ENCODE measurements at regions not wholly inside any gene's neighbourhood (a gene's known extent, or its start where the extent isn't known, plus 50 kb on each side); places are given as distances from the start of the nearest gene placed in this dataset.
"Not testable (repeated sequence)": the region's sequence is repeated elsewhere in the genome, so short reads cannot be mapped to it uniquely, and the experiment has no call there.

GRCh38 chr12:33248364-33248763, 191.3 kb downstream of the SYT10 start:
- Histone ChIP-seq H3K27ac (no peak overlapping the region), H3K4me3 (no peak overlapping the region), H3K9me3 (replicated peaks) (no peaks in the 10 kb centered on the region), H3K27me3 (no peaks in the 10 kb centered on the region), H3K36me3 (no peaks in the 10 kb centered on the region), H3K4me1 (no peaks in the 10 kb centered on the region)
- no peak for DNase-seq

GRCh38 chr12:33247625-33248024, 192.0 kb downstream of the SYT10 start:
- no peaks in the 10 kb centered on the region for H3K9me3 ChIP-seq (replicated peaks)
- H3K4me1 ChIP-seq = no peaks in the 10 kb centered on the region
- no peak overlapping the region for H3K27ac ChIP-seq
- no peak for DNase-seq
- H3K36me3 ChIP-seq = no peaks in the 10 kb centered on the region
- H3K27me3 ChIP-seq = no peaks in the 10 kb centered on the region
- H3K4me3 ChIP-seq = no peak overlapping the region

GRCh38 chr12:33245434-33245833, 194.2 kb downstream of the SYT10 start:
- H3K4me3 ChIP-seq = no peak overlapping the region
- H3K36me3 ChIP-seq = no peaks in the 10 kb centered on the region
- no peaks in the 10 kb centered on the region for H3K4me1 ChIP-seq
- H3K9me3 ChIP-seq (replicated peaks) = no peaks in the 10 kb centered on the region
- no peak for DNase-seq
- no peaks in the 10 kb centered on the region for H3K27me3 ChIP-seq
- H3K27ac ChIP-seq = no peak overlapping the region

- DNase-seq = no peak
- Histone ChIP-seq H3K36me3 (no peaks in the 10 kb centered on the region), H3K27ac (no peak overlapping the region), H3K9me3 (replicated peaks) (no peaks in the 10 kb centered on the region), H3K4me1 (no peaks in the 10 kb centered on the region), H3K27me3 (no peaks in the 10 kb centered on the region), H3K4me3 (no peak overlapping the region)
These were observed 212.9 kb downstream of the SYT10 start for GRCh38 chr12:33226671-33227070.

- Histone ChIP-seq H3K4me3 (no peak overlapping the region), H3K27ac (no peak overlapping the region), H3K9me3 (replicated peaks) (no peaks in the 10 kb centered on the region), H3K4me1 (no peaks in the 10 kb centered on the region), H3K36me3 (no peaks in the 10 kb centered on the region), H3K27me3 (no peaks in the 10 kb centered on the region)
- no peak for DNase-seq
These were observed 215.7 kb downstream of the SYT10 start for GRCh38 chr12:33223956-33224355.

- DNase-seq = no peak
- H3K9me3 ChIP-seq (replicated peaks) = no peaks in the 10 kb centered on the region
- no peak overlapping the region for H3K4me3 ChIP-seq
- H3K36me3 ChIP-seq = no peaks in the 10 kb centered on the region
- H3K27me3 ChIP-seq = no peaks in the 10 kb centered on the region
- no peaks in the 10 kb centered on the region for H3K4me1 ChIP-seq
- no peak overlapping the region for H3K27ac ChIP-seq
These were observed 217.3 kb downstream of the SYT10 start for GRCh38 chr12:33222357-33222756.

- Histone ChIP-seq H3K4me3 (no peak overlapping the region), H3K27me3 (no peaks in the 10 kb centered on the region), H3K27ac (no peak overlapping the region), H3K36me3 (no peaks in the 10 kb centered on the region), H3K4me1 (no peaks in the 10 kb centered on the region), H3K9me3 (replicated peaks) (no peaks in the 10 kb centered on the region)
- DNase-seq = no peak
These were observed 233.6 kb downstream of the SYT10 start for GRCh38 chr12:33205981-33206380.

GRCh38 chr12:33194389-33194788, 245.2 kb downstream of the SYT10 start:
- not testable (repeated sequence) for DNase-seq, H3K4me3 ChIP-seq

GRCh38 chr12:33192226-33192625, 247.4 kb downstream of the SYT10 start:
- no peak for DNase-seq
- Histone ChIP-seq H3K36me3 (no peaks in the 10 kb centered on the region), H3K27me3 (no peaks in the 10 kb centered on the region), H3K4me3 (no peak overlapping the region), H3K9me3 (replicated peaks) (no peaks in the 10 kb centered on the region), H3K27ac (no peak overlapping the region), H3K4me1 (no peaks in the 10 kb centered on the region)

More at GRCh38 chr12:33194389-33194788, 245.2 kb downstream of the SYT10 start:
- H3K27ac ChIP-seq; H3K4me1 ChIP-seq; H3K36me3 ChIP-seq; H3K27me3 ChIP-seq; H3K9me3 ChIP-seq (replicated peaks): not testable (repeated sequence)

- H3K27ac ChIP-seq = no peak overlapping the region
- no peak overlapping the region for H3K4me3 ChIP-seq
- no peak for DNase-seq
- no peaks in the 10 kb centered on the region for H3K27me3 ChIP-seq
- H3K9me3 ChIP-seq (replicated peaks) = no peaks in the 10 kb centered on the region
- no peaks in the 10 kb centered on the region for H3K4me1 ChIP-seq
- H3K36me3 ChIP-seq = no peaks in the 10 kb centered on the region
These were observed 252.2 kb downstream of the SYT10 start for GRCh38 chr12:33187409-33187808.

- no peaks in the 10 kb centered on the region for H3K36me3 ChIP-seq
- no peaks in the 10 kb centered on the region for H3K4me1 ChIP-seq
- no peak for DNase-seq
- no peaks in the 10 kb centered on the region for H3K27me3 ChIP-seq
- H3K4me3 ChIP-seq = no peak overlapping the region
- H3K9me3 ChIP-seq (replicated peaks) = no peaks in the 10 kb centered on the region
- no peak overlapping the region for H3K27ac ChIP-seq
These were observed 255.5 kb downstream of the SYT10 start for GRCh38 chr12:33184161-33184560.

- no peak for DNase-seq
- Histone ChIP-seq H3K4me1 (no peaks in the 10 kb centered on the region), H3K27me3 (no peaks in the 10 kb centered on the region), H3K36me3 (no peaks in the 10 kb centered on the region), H3K9me3 (replicated peaks) (no peaks in the 10 kb centered on the region), H3K4me3 (no peak overlapping the region), H3K27ac (no peak overlapping the region)
These were observed 257.1 kb downstream of the SYT10 start for GRCh38 chr12:33182485-33182884.

- peak; percentile 1 to 11 for DNase-seq
- Histone ChIP-seq H3K27me3 (no peaks in the 10 kb centered on the region), H3K27ac (no peak overlapping the region), H3K9me3 (replicated peaks) (no peaks in the 10 kb centered on the region), H3K36me3 (no peaks in the 10 kb centered on the region), H3K4me3 (no peak overlapping the region), H3K4me1 (no peaks in the 10 kb centered on the region)
These were observed 258.7 kb downstream of the SYT10 start for GRCh38 chr12:33180918-33181317.

GRCh38 chr12:33166260-33166659, 269.7 kb upstream of the PKP2 start:
- H3K36me3 ChIP-seq; H3K4me3 ChIP-seq; H3K27ac ChIP-seq; DNase-seq; H3K27me3 ChIP-seq; H3K4me1 ChIP-seq; H3K9me3 ChIP-seq (replicated peaks): not testable (repeated sequence)

- H3K27me3 ChIP-seq = no peaks in the 10 kb centered on the region
- H3K4me3 ChIP-seq = no peak overlapping the region
- no peaks in the 10 kb centered on the region for H3K4me1 ChIP-seq
- no peak for DNase-seq
- no peak overlapping the region for H3K27ac ChIP-seq
- H3K9me3 ChIP-seq (replicated peaks) = no peaks in the 10 kb centered on the region
- H3K36me3 ChIP-seq = no peaks in the 10 kb centered on the region
These were observed 259.5 kb upstream of the PKP2 start for GRCh38 chr12:33156042-33156441.

- H3K27me3 ChIP-seq; H3K4me3 ChIP-seq; DNase-seq; H3K27ac ChIP-seq; H3K4me1 ChIP-seq; H3K36me3 ChIP-seq; H3K9me3 ChIP-seq (replicated peaks): not testable (repeated sequence)
These were observed 250.7 kb upstream of the PKP2 start for GRCh38 chr12:33147292-33147691.

- no peak overlapping the region for H3K27ac ChIP-seq
- H3K4me3 ChIP-seq = no peak overlapping the region
- no peak for DNase-seq
- no peaks in the 10 kb centered on the region for H3K9me3 ChIP-seq (replicated peaks)
- no peaks in the 10 kb centered on the region; the same call in 1 of the 2 replicates for H3K27me3 ChIP-seq
- no peaks in the 10 kb centered on the region for H3K36me3 ChIP-seq
- no peaks in the 10 kb centered on the region for H3K4me1 ChIP-seq
These were observed 232.9 kb upstream of the PKP2 start for GRCh38 chr12:33129500-33129899.
